Spleen (tissue), 11 donors: ENCODE measurements at regions not wholly inside any gene's neighbourhood (a gene's known extent, or its start where the extent isn't known, plus 50 kb on each side); places are given as distances from the start of the nearest gene placed in this dataset.

Experiments
- DNase-seq: peaks from one replicate; pipeline ENCODE4 v3.0.0-alpha.2; 2020
- H3K27ac ChIP-seq, 8 donors: fragments of 200-600 bp; sonication (generic) in 7 of 8; 1 replicate in 4 of 8; 2 replicates in 4 of 8; pipeline versions ENCODE4 v1.5.0 to v1.8.0; 2016 to 2021; ENCODE audit warnings: inconsistent platforms in 4 of 8, mild to moderate bottlenecking in 4 of 8, moderate library complexity in 1 of 8
- H3K27me3 ChIP-seq, 7 donors: fragments of 200-600 bp; sonication (generic) in 6 of 7; replicated peaks in 1 of 7; 1 replicate in 4 of 7; 2 replicates in 3 of 7; pipeline versions ENCODE4 v1.5.0 to v1.8.0; 2016 to 2021; ENCODE audit warnings: inconsistent platforms in 3 of 7, mild to moderate bottlenecking in 1 of 7
- H3K36me3 ChIP-seq, 6 donors: fragments of 200-600 bp; sonication (generic) in 5 of 6; 1 replicate in 4 of 6; 2 replicates in 2 of 6; pipeline versions ENCODE4 v1.5.0 to v1.8.0; 2016 to 2021; ENCODE audit warnings: inconsistent platforms in 2 of 6
- H3K4me1 ChIP-seq, 6 donors: fragments of 200-600 bp; sonication (generic) in 5 of 6; 1 replicate in 3 of 6; 2 replicates in 3 of 6; pipeline versions ENCODE4 v1.5.0 to v1.8.0; 2016 to 2021; ENCODE audit warnings: inconsistent platforms in 3 of 6
- H3K4me3 ChIP-seq, 8 donors: fragments of 200-600 bp; sonication (generic) in 7 of 8; 1 replicate in 4 of 8; 2 replicates in 4 of 8; pipeline versions ENCODE4 v1.5.0 to v1.8.0; 2016 to 2021; ENCODE audit warnings: inconsistent platforms in 4 of 8, mild to moderate bottlenecking in 4 of 8, moderate library complexity in 2 of 8
- H3K9me3 ChIP-seq, 8 donors: fragments of 200-600 bp; sonication (generic) in 7 of 8; 1 replicate in 4 of 8; 2 replicates in 4 of 8; pipeline versions ENCODE4 v1.5.0 to v1.8.0; 2016 to 2021; ENCODE audit warnings: inconsistent platforms in 4 of 8
- CTCF ChIP-seq, 11 experiments: fragments of 200-600 bp in 7 of 11; fragments of 450-650 bp in 4 of 11; sonication (generic) in 4 of 11; IDR thresholded peaks in 8 of 11; conservative IDR thresholded peaks in 3 of 11; 1 replicate in 7 of 11; 2 replicates in 4 of 11; pipeline versions ENCODE4 v1.4.0 to v1.8.0; 2016 to 2021; ENCODE audit warnings: antibody characterized with exemption in 11 of 11, inconsistent platforms in 4 of 11, mild to moderate bottlenecking in 1 of 11
- POLR2A ChIP-seq, 3 donors: fragments of 450-650 bp; IDR thresholded peaks; one replicate each; pipeline ENCODE4 v1.5.1; 2017; ENCODE audit warnings: antibody characterized with exemption in 3 of 3, mild to moderate bottlenecking in 1 of 3
- POLR2AphosphoS5 ChIP-seq, 3 donors: sonication (generic); formaldehyde crosslinking; IDR thresholded peaks; one replicate each; pipeline ENCODE4 v1.5.1; 2017; ENCODE audit warnings: antibody characterized with exemption in 3 of 3
- WGBS, 5 donors: extraction: QIAGEN DNeasy Blood & Tissue Kit in 3 of 5; methylation state at CpG; one replicate each; pipeline versions ENCODE4 v1.1.5 to v1.1.7; 2013 to 2018; 5-methylcytosine and 5-hydroxymethylcytosine counted together
- intact Hi-C: fragments of 100-400 bp; cut with DNase I; formaldehyde crosslinking; loops from one replicate; pipeline ENCODE4 v1.15.0; 2023; ENCODE audit warnings: low total_unique reads
- donor health status: healthy with polysubstance abuse.
- donor health status: DM: no; HTN: no; CAD: no; lungs with moderate emphysema.
- donor health status: DM: no; HTN: no; CAD: no.
- donor health status: Bipolar disorder and iron deficiency.
- donor health status: healthy.
- donor health status: DM: no; HTN: no; CAD: no.
- donor health status: DM: yes; HTN: yes; CAD: no.

GRCh38 chr6:49025273-49026240, 437.5 kb downstream of the MMUT start:
- H3K36me3 ChIP-seq, result no peaks in the 10 kb centered on the region
- TF ChIP-seq CTCF (IDR thresholded peaks at IDR 0.05 in 8 of 11, conservative IDR thresholded peaks at IDR 0.05 in 3 of 11) (no peak), POLR2AphosphoS5 (IDR thresholded peaks at IDR 0.05) (no peak), POLR2A (IDR thresholded peaks at IDR 0.05) (no peak)
- intact Hi-C loops, result no loop called here
- WGBS, 5 donors, result 32 to 78% (median 64%) methylated on average over 1 to 2 of the region's 2 CpGs
- H3K4me1 ChIP-seq, result no peaks in the 10 kb centered on the region
- no peak overlapping the region for H3K27ac ChIP-seq
- no peaks in the 10 kb centered on the region for H3K27me3 ChIP-seq
- DNase-seq, result no peak
- peaks cover 0 to 42% (median 22%) of the 10 kb centered on the region in 8 donors for H3K9me3 ChIP-seq
- H3K4me3 ChIP-seq, result no peak overlapping the region

GRCh38 chr6:49004801-49005200, 458.3 kb downstream of the MMUT start:
- H3K4me3 ChIP-seq, result no peak overlapping the region
- TF ChIP-seq CTCF (IDR thresholded peaks at IDR 0.05 in 8 of 11, conservative IDR thresholded peaks at IDR 0.05 in 3 of 11), result no peak
- TF ChIP-seq POLR2AphosphoS5 (IDR thresholded peaks at IDR 0.05), result no peak
- no peak for TF ChIP-seq POLR2A (IDR thresholded peaks at IDR 0.05)
- H3K27me3 ChIP-seq, result no peaks in the 10 kb centered on the region
- H3K27ac ChIP-seq, result no peak overlapping the region
- no peaks in the 10 kb centered on the region for H3K36me3 ChIP-seq
- WGBS, 5 donors, result 59 to 78% (median 63%) methylated on average over 2 of the region's 2 CpGs
- no peak for DNase-seq
- no peaks in the 10 kb centered on the region for H3K4me1 ChIP-seq
- intact Hi-C loops, result no loop called here
- peaks cover 0 to 15% (median 0%) of the 10 kb centered on the region in 8 donors for H3K9me3 ChIP-seq

- intact Hi-C loops, result no loop called here
- no peak overlapping the region for H3K4me3 ChIP-seq
- H3K27me3 ChIP-seq, result no peaks in the 10 kb centered on the region
- no peak for TF ChIP-seq POLR2A (IDR thresholded peaks at IDR 0.05)
- TF ChIP-seq POLR2AphosphoS5 (IDR thresholded peaks at IDR 0.05), result no peak
- no peak for TF ChIP-seq CTCF (IDR thresholded peaks at IDR 0.05 in 8 of 11, conservative IDR thresholded peaks at IDR 0.05 in 3 of 11)
- H3K4me1 ChIP-seq, result no peaks in the 10 kb centered on the region
- DNase-seq, result no peak
- peaks cover 0 to under 1% (median 0%) of the 10 kb centered on the region in 8 donors for H3K9me3 ChIP-seq
- WGBS, 5 donors, result 78 to 87% (median 83%) methylated on average over 3 of the region's 3 CpGs
- H3K36me3 ChIP-seq, result no peaks in the 10 kb centered on the region
- no peak overlapping the region for H3K27ac ChIP-seq
Observed at GRCh38 chr6:49003348-49003747, 459.7 kb downstream of the MMUT start.

- H3K27ac ChIP-seq, result no peak overlapping the region
- H3K27me3 ChIP-seq, result no peaks in the 10 kb centered on the region
- no peaks in the 10 kb centered on the region for H3K4me1 ChIP-seq
- no peaks in the 10 kb centered on the region for H3K9me3 ChIP-seq
- DNase-seq, result no peak
- no peaks in the 10 kb centered on the region for H3K36me3 ChIP-seq
- TF ChIP-seq POLR2AphosphoS5 (IDR thresholded peaks at IDR 0.05), result no peak
- TF ChIP-seq POLR2A (IDR thresholded peaks at IDR 0.05), result no peak
- no peak for TF ChIP-seq CTCF (IDR thresholded peaks at IDR 0.05 in 8 of 11, conservative IDR thresholded peaks at IDR 0.05 in 3 of 11)
- intact Hi-C loops, result no loop called here
- no peak overlapping the region for H3K4me3 ChIP-seq
Observed at GRCh38 chr6:49001856-49002541, 461.1 kb downstream of the MMUT start.
